CD4-positive, CD25-positive, alpha-beta regulatory T cell (primary cell): ENCODE measurements at regions not wholly inside any gene's neighbourhood (a gene's known extent, or its start where the extent isn't known, plus 50 kb on each side); places are given as distances from the start of the nearest gene placed in this dataset.
"Not testable (repeated sequence)": the region's sequence is repeated elsewhere in the genome, so short reads cannot be mapped to it uniquely, and the experiment has no call there.

Source experiments
- ATAC-seq, 2 donors: fragments of 150-1000 bp; cut with Tn5 transposase; one replicate each; pipeline ENCODE4 v1.10.0; 2021; ENCODE audit warnings: low read depth in 2 of 2, moderate number of reproducible peaks in 2 of 2, moderate library complexity in 1 of 2
- DNase-seq, 3 donors: peaks; one replicate each; pipeline versions ENCODE4 v3.0.0 to v3.0.0-alpha.2; 2012 to 2022; ENCODE audit warnings: mixed read lengths in 1 of 3
- H3K27ac ChIP-seq: one replicate; pipeline ENCODE4 v1.7.0; 2013; ENCODE audit warnings: mild to moderate bottlenecking, low read length; ENCODE audit not compliant: insufficient read depth, poor library complexity, severe bottlenecking
- H3K27me3 ChIP-seq: one replicate; pipeline ENCODE4 v1.7.0; 2013; ENCODE audit warnings: low read length; ENCODE audit not compliant: control insufficient read depth, insufficient read depth
- H3K36me3 ChIP-seq: one replicate; pipeline ENCODE4 v1.7.0; 2013; ENCODE audit warnings: mild to moderate bottlenecking, low read length, moderate library complexity; ENCODE audit not compliant: control insufficient read depth, insufficient read depth
- H3K4me1 ChIP-seq: 2 replicates; pipeline ENCODE4 v1.7.0; 2013; ENCODE audit warnings: mild to moderate bottlenecking, low read length; ENCODE audit not compliant: insufficient read depth, control insufficient read depth, poor library complexity, severe bottlenecking
- H3K4me3 ChIP-seq: one replicate; pipeline ENCODE4 v1.7.0; 2013; ENCODE audit warnings: low read depth, mild to moderate bottlenecking, low read length, moderate library complexity
- H3K9me3 ChIP-seq, 2 experiments: 1 replicate in 1 of 2; 2 replicates in 1 of 2; pipeline ENCODE4 v1.7.0; 2013; ENCODE audit warnings: low read length in 2 of 2, mild to moderate bottlenecking in 1 of 2, moderate library complexity in 1 of 2; ENCODE audit not compliant: control insufficient read depth in 2 of 2
- H3K27ac Mint-ChIP-seq, 3 donors: one replicate each; pipeline ENCODE4 v1.8.0; 2020 to 2022; ENCODE audit warnings: mild to moderate bottlenecking in 3 of 3, mixed read lengths in 3 of 3, moderate library complexity in 2 of 3
- H3K27me3 Mint-ChIP-seq: one replicate; pipeline ENCODE4 v1.8.0; 2022; ENCODE audit warnings: mild to moderate bottlenecking, mixed read lengths
- H3K36me3 Mint-ChIP-seq: one replicate; pipeline ENCODE4 v1.8.0; 2020; ENCODE audit warnings: mixed read lengths
- H3K4me1 Mint-ChIP-seq, 4 donors: one replicate each; pipeline ENCODE4 v1.8.0; 2020 to 2022; ENCODE audit warnings: mixed read lengths in 4 of 4, mild to moderate bottlenecking in 1 of 4
- H3K4me3 Mint-ChIP-seq, 4 donors: one replicate each; pipeline ENCODE4 v1.8.0; 2020 to 2022; ENCODE audit warnings: mild to moderate bottlenecking in 4 of 4, mixed read lengths in 4 of 4, moderate library complexity in 3 of 4
- H3K9me3 Mint-ChIP-seq, 7 donors: one replicate each; pipeline ENCODE4 v1.8.0; 2020 to 2022; ENCODE audit warnings: mixed read lengths in 7 of 7, mild to moderate bottlenecking in 3 of 7, moderate library complexity in 2 of 7

- H3K27me3 Mint-ChIP-seq = peaks cover 21% of the 10 kb centered on the region
- not testable (repeated sequence) for ATAC-seq, H3K4me1 Mint-ChIP-seq
Measured at GRCh38 chr1:147348592-147348991, 106.1 kb downstream of the CHD1L start.

GRCh38 chr1:147349533-147349932 lies 107.0 kb downstream of the CHD1L start:
- Mint-ChIP-seq H3K4me1 (no peaks in the 10 kb centered on the region), H3K27ac (no peak overlapping the region), H3K4me3 (no peak overlapping the region), H3K9me3 (peaks cover 0 to 10% (median 0%) of the 10 kb centered on the region in 7 donors), H3K36me3 (no peaks in the 10 kb centered on the region), H3K27me3 (peaks cover 20% of the 10 kb centered on the region)
- H3K36me3 ChIP-seq = no peaks in the 10 kb centered on the region
- DNase-seq (no peak), ATAC-seq (no peak)
- H3K4me1 ChIP-seq = no peaks in the 10 kb centered on the region
- no peak overlapping the region for H3K4me3 ChIP-seq
- H3K27me3 ChIP-seq = peaks cover 2% of the 10 kb centered on the region
- H3K27ac ChIP-seq = no peak overlapping the region
- H3K9me3 ChIP-seq = no peaks in the 10 kb centered on the region

More at GRCh38 chr1:147348592-147348991, 106.1 kb downstream of the CHD1L start:
- H3K4me3 Mint-ChIP-seq, H3K4me1 ChIP-seq, H3K36me3 Mint-ChIP-seq, H3K27ac ChIP-seq, DNase-seq, H3K36me3 ChIP-seq, H3K4me3 ChIP-seq, H3K9me3 ChIP-seq, H3K27ac Mint-ChIP-seq, H3K27me3 ChIP-seq: not testable (repeated sequence)
- peaks cover 0 to 10% (median 0%) of the 10 kb centered on the region in 7 donors for H3K9me3 Mint-ChIP-seq

GRCh38 chr1:147351140-147351835 lies 108.8 kb downstream of the CHD1L start:
- Histone ChIP-seq H3K4me1 (no peaks in the 10 kb centered on the region), H3K9me3 (no peaks in the 10 kb centered on the region), H3K36me3 (no peaks in the 10 kb centered on the region), H3K4me3 (no peak overlapping the region), H3K27ac (no peak overlapping the region), H3K27me3 (peaks cover 11% of the 10 kb centered on the region)
- no peak overlapping the region for H3K27ac Mint-ChIP-seq
- DNase-seq (no peak), ATAC-seq (no peak)
- H3K4me3 Mint-ChIP-seq = no peak overlapping the region
- no peaks in the 10 kb centered on the region for H3K36me3 Mint-ChIP-seq
- H3K27me3 Mint-ChIP-seq = peaks cover 17% of the 10 kb centered on the region
- H3K4me1 Mint-ChIP-seq = no peaks in the 10 kb centered on the region
- peaks cover 0 to 5% (median 0%) of the 10 kb centered on the region in 7 donors for H3K9me3 Mint-ChIP-seq

GRCh38 chr1:147377263-147378246 lies 135.1 kb downstream of the CHD1L start:
- no peak overlapping the region for H3K27ac ChIP-seq
- Mint-ChIP-seq H3K27me3 (peaks cover 6% of the 10 kb centered on the region), H3K27ac (no peak overlapping the region), H3K4me1 (no peaks in the 10 kb centered on the region), H3K36me3 (no peaks in the 10 kb centered on the region), H3K9me3 (peaks cover 0 to 15% (median 1%) of the 10 kb centered on the region in 7 donors), H3K4me3 (no peak overlapping the region)
- H3K4me1 ChIP-seq = no peaks in the 10 kb centered on the region
- H3K27me3 ChIP-seq = peaks cover 2% of the 10 kb centered on the region
- peaks cover 3 to 5% of the 10 kb centered on the region in 2 experiments for H3K9me3 ChIP-seq
- DNase-seq (no peak), ATAC-seq (no peak)
- no peak overlapping the region for H3K4me3 ChIP-seq
- no peaks in the 10 kb centered on the region for H3K36me3 ChIP-seq

GRCh38 chr1:147379889-147380288 lies 137.4 kb downstream of the CHD1L start:
- no peak for ATAC-seq
- H3K27me3 ChIP-seq = peaks cover 4% of the 10 kb centered on the region
- H3K27ac ChIP-seq = no peak overlapping the region
- H3K4me3 ChIP-seq = no peak overlapping the region
- H3K4me1 ChIP-seq = no peaks in the 10 kb centered on the region
- no peaks in the 10 kb centered on the region for H3K27me3 Mint-ChIP-seq
- peaks cover 0 to 7% (median 0%) of the 10 kb centered on the region in 7 donors for H3K9me3 Mint-ChIP-seq
- no peak for DNase-seq
- H3K36me3 ChIP-seq = no peaks in the 10 kb centered on the region
- no peak overlapping the region for H3K4me3 Mint-ChIP-seq
- no peak overlapping the region for H3K27ac Mint-ChIP-seq
- no peaks in the 10 kb centered on the region for H3K4me1 Mint-ChIP-seq
- no peaks in the 10 kb centered on the region for H3K36me3 Mint-ChIP-seq
- H3K9me3 ChIP-seq = no peaks in the 10 kb centered on the region

- Mint-ChIP-seq H3K4me1 (no peaks in the 10 kb centered on the region), H3K27me3 (peaks cover 6% of the 10 kb centered on the region), H3K27ac (no peak overlapping the region), H3K9me3 (no peaks in the 10 kb centered on the region), H3K4me3 (no peak overlapping the region), H3K36me3 (no peaks in the 10 kb centered on the region)
- Histone ChIP-seq H3K27ac (no peak overlapping the region), H3K36me3 (no peaks in the 10 kb centered on the region), H3K9me3 (no peaks in the 10 kb centered on the region), H3K4me3 (no peak overlapping the region), H3K27me3 (peaks cover 6% of the 10 kb centered on the region), H3K4me1 (no peaks in the 10 kb centered on the region)
- no peak for DNase-seq
- ATAC-seq = no peak
Measured at GRCh38 chr1:147384804-147385203, 142.3 kb downstream of the CHD1L start.

GRCh38 chr1:147388969-147389368 lies 146.5 kb downstream of the CHD1L start:
- Mint-ChIP-seq H3K27ac (no peak overlapping the region), H3K27me3 (peaks cover 20% of the 10 kb centered on the region), H3K4me3 (no peak overlapping the region), H3K4me1 (no peaks in the 10 kb centered on the region), H3K9me3 (peaks cover 0 to 1% (median 0%) of the 10 kb centered on the region in 7 donors), H3K36me3 (no peaks in the 10 kb centered on the region)
- no peak overlapping the region for H3K4me3 ChIP-seq
- no peaks in the 10 kb centered on the region for H3K4me1 ChIP-seq
- no peak overlapping the region for H3K27ac ChIP-seq
- DNase-seq (no peak), ATAC-seq (no peak)
- no peaks in the 10 kb centered on the region for H3K9me3 ChIP-seq
- no peaks in the 10 kb centered on the region for H3K36me3 ChIP-seq
- peaks cover 6% of the 10 kb centered on the region for H3K27me3 ChIP-seq
